IPS-18c (cell line): ENCODE measurements at regions not wholly inside any gene's neighbourhood (a gene's known extent, or its start where the extent isn't known, plus 50 kb on each side); places are given as distances from the start of the nearest gene placed in this dataset.
"Not testable (repeated sequence)": the region's sequence is repeated elsewhere in the genome, so short reads cannot be mapped to it uniquely, and the experiment has no call there.

Experiments
- H3K4me3 ChIP-seq: 2 replicates; pipeline ENCODE4 v1.7.0; 2013; ENCODE audit warnings: low read depth, mild to moderate bottlenecking, low read length, moderate library complexity; ENCODE audit not compliant: insufficient read depth
- H3K9me3 ChIP-seq: one replicate; pipeline ENCODE4 v1.6.1; 2013; ENCODE audit warnings: mild to moderate bottlenecking, low read length, moderate library complexity; ENCODE audit not compliant: control insufficient read depth, insufficient read depth

GRCh38 chr5:123294544-123294943 lies 128.7 kb downstream of the CEP120 start:
- Histone ChIP-seq H3K4me3 (no peak overlapping the region), H3K9me3 (no peaks in the 10 kb centered on the region)

- Histone ChIP-seq H3K4me3 (no peak overlapping the region), H3K9me3 (no peaks in the 10 kb centered on the region)
Observed at GRCh38 chr5:123289210-123289609, 134.0 kb downstream of the CEP120 start.

GRCh38 chr5:123287881-123288280 lies 135.3 kb downstream of the CEP120 start:
- no peak overlapping the region for H3K4me3 ChIP-seq
- H3K9me3 ChIP-seq = no peaks in the 10 kb centered on the region

GRCh38 chr5:123286891-123287290 lies 136.3 kb downstream of the CEP120 start:
- Histone ChIP-seq H3K4me3 (no peak overlapping the region), H3K9me3 (no peaks in the 10 kb centered on the region)

- H3K9me3 ChIP-seq = no peaks in the 10 kb centered on the region
- peak overlapping the region; percentile 51 for H3K4me3 ChIP-seq
Observed at GRCh38 chr5:123285122-123286023, 137.8 kb downstream of the CEP120 start.

GRCh38 chr5:123283499-123283898 lies 139.7 kb downstream of the CEP120 start:
- no peak overlapping the region for H3K4me3 ChIP-seq
- H3K9me3 ChIP-seq = no peaks in the 10 kb centered on the region

- Histone ChIP-seq H3K9me3 (no peaks in the 10 kb centered on the region), H3K4me3 (no peak overlapping the region)
Observed at GRCh38 chr5:123283031-123283430, 140.2 kb downstream of the CEP120 start.

GRCh38 chr5:123282444-123282843 lies 140.8 kb downstream of the CEP120 start:
- Histone ChIP-seq H3K4me3 (no peak overlapping the region), H3K9me3 (no peaks in the 10 kb centered on the region)

GRCh38 chr5:123280854-123281253 lies 142.3 kb downstream of the CEP120 start:
- H3K9me3 ChIP-seq = not testable (repeated sequence)

GRCh38 chr5:123279136-123279535 lies 144.1 kb downstream of the CEP120 start:
- no peaks in the 10 kb centered on the region for H3K9me3 ChIP-seq
- no peak overlapping the region for H3K4me3 ChIP-seq

More at GRCh38 chr5:123280854-123281253, 142.3 kb downstream of the CEP120 start:
- not testable (repeated sequence) for H3K4me3 ChIP-seq

- Histone ChIP-seq H3K4me3 (no peak overlapping the region), H3K9me3 (no peaks in the 10 kb centered on the region)
Observed at GRCh38 chr5:123278284-123278683, 144.9 kb downstream of the CEP120 start.

- Histone ChIP-seq H3K4me3 (no peak overlapping the region), H3K9me3 (no peaks in the 10 kb centered on the region)
Observed at GRCh38 chr5:123273984-123274383, 149.2 kb downstream of the CEP120 start.

- no peak overlapping the region for H3K4me3 ChIP-seq
Observed at GRCh38 chr5:123273095-123273494, 150.1 kb downstream of the CEP120 start.

GRCh38 chr5:123269851-123270250 lies 153.4 kb downstream of the CEP120 start:
- Histone ChIP-seq H3K4me3 (no peak overlapping the region), H3K9me3 (no peaks in the 10 kb centered on the region)

More at GRCh38 chr5:123273095-123273494, 150.1 kb downstream of the CEP120 start:
- H3K9me3 ChIP-seq = no peaks in the 10 kb centered on the region

- no peaks in the 10 kb centered on the region for H3K9me3 ChIP-seq
- H3K4me3 ChIP-seq = no peak overlapping the region
Observed at GRCh38 chr5:123269436-123269835, 153.8 kb downstream of the CEP120 start.

GRCh38 chr5:123266365-123266764 lies 156.8 kb downstream of the CEP120 start:
- H3K4me3 ChIP-seq = no peak overlapping the region

GRCh38 chr5:123265551-123265950 lies 157.7 kb downstream of the CEP120 start:
- no peak overlapping the region for H3K4me3 ChIP-seq
- H3K9me3 ChIP-seq = no peaks in the 10 kb centered on the region

More at GRCh38 chr5:123266365-123266764, 156.8 kb downstream of the CEP120 start:
- no peaks in the 10 kb centered on the region for H3K9me3 ChIP-seq

GRCh38 chr5:123264394-123264793 lies 158.8 kb downstream of the CEP120 start:
- Histone ChIP-seq H3K4me3 (no peak overlapping the region), H3K9me3 (no peaks in the 10 kb centered on the region)
